H1 (cell line): ENCODE measurements at regions not wholly inside any gene's neighbourhood (a gene's known extent, or its start where the extent isn't known, plus 50 kb on each side); places are given as distances from the start of the nearest gene placed in this dataset.

ENCODE experiments used
- CTCF ChIA-PET: fragments of 300-600 bp; sonication (Branson Sonifier 250); formaldehyde crosslinking; loops from one replicate; lab custom pipeline; 2021; ENCODE audit not compliant: partially characterized antibody; lab: Charles Lee
- POLR2A ChIA-PET: fragments of 300-600 bp; sonication (Branson Sonifier 250); formaldehyde crosslinking; loops from one replicate; lab custom pipeline; 2021; ENCODE audit warnings: inconsistent platforms; ENCODE audit not compliant: partially characterized antibody; lab: Charles Lee
- DNase-seq, 2 experiments: peaks; one replicate each; pipeline versions ENCODE4 v3.0.0 to v3.0.0-alpha.2; 2010 to 2022; ENCODE audit warnings: low spot score in 2 of 2, low read depth in 1 of 2, mixed read lengths in 1 of 2
- FAIRE-seq: peaks from 2 replicates; lab custom pipeline; 2011; peaks lifted over from hg19 to GRCh38; lab: Jason Lieb, UNC
- H2AFZ ChIP-seq: 2 replicates; pipeline ENCODE4 v1.8.1; 2012; ENCODE audit warnings: low read length, inconsistent platforms
- H2AK5ac ChIP-seq: 2 replicates; pipeline ENCODE4 v1.6.1; 2013; ENCODE audit warnings: low read depth, low read length
- H2BK120ac ChIP-seq: replicated peaks from 2 replicates; pipeline ENCODE3; 2013; ENCODE audit warnings: low read depth, low read length, inconsistent platforms
- H2BK12ac ChIP-seq: 2 replicates; pipeline ENCODE4 v1.6.1; 2013; ENCODE audit warnings: low read depth, low read length
- H2BK15ac ChIP-seq: 2 replicates; pipeline ENCODE4 v1.6.1; 2013; ENCODE audit warnings: low read length
- H2BK20ac ChIP-seq: 2 replicates; pipeline ENCODE4 v1.6.1; 2013; ENCODE audit warnings: low read length
- H2BK5ac ChIP-seq: 2 replicates; pipeline ENCODE4 v1.6.1; 2013; ENCODE audit warnings: low read depth, low read length
- H3K14ac ChIP-seq: 2 replicates; pipeline ENCODE4 v1.6.1; 2013; ENCODE audit warnings: inconsistent platforms; ENCODE audit not compliant: insufficient read length
- H3K18ac ChIP-seq: 2 replicates; pipeline ENCODE4 v1.6.1; 2013; ENCODE audit warnings: low read length; ENCODE audit errors: extremely low read depth
- H3K23ac ChIP-seq: 2 replicates; pipeline ENCODE4 v1.6.1; 2013; ENCODE audit warnings: inconsistent platforms; ENCODE audit not compliant: insufficient read length
- H3K23me2 ChIP-seq: 2 replicates; pipeline ENCODE4 v1.6.1; 2013; ENCODE audit warnings: low read depth, low read length
- H3K27ac ChIP-seq: 2 replicates; pipeline ENCODE4 v1.6.1; 2011; ENCODE audit warnings: low read depth, low read length, inconsistent platforms
- H3K27me3 ChIP-seq, 4 experiments: replicated peaks in 1 of 4; 1 replicate in 1 of 4; 2 replicates in 3 of 4; pipeline versions ENCODE4 v1.6.1 to v1.8.1; 2011 to 2013; ENCODE audit warnings: low read length in 3 of 4, mild to moderate bottlenecking in 3 of 4, inconsistent platforms in 2 of 4, mixed read lengths in 2 of 4, moderate library complexity in 1 of 4; ENCODE audit not compliant: control insufficient read depth in 3 of 4, insufficient read depth in 3 of 4; ENCODE audit errors: extremely low read depth in 1 of 4
- H3K36me3 ChIP-seq, 4 experiments: 2 replicates each; pipeline versions ENCODE4 v1.6.1 to v1.8.1; 2011 to 2013; ENCODE audit warnings: mild to moderate bottlenecking in 4 of 4, low read length in 3 of 4, moderate library complexity in 2 of 4, control low read depth in 1 of 4, inconsistent platforms in 1 of 4; ENCODE audit not compliant: insufficient read depth in 4 of 4, control insufficient read depth in 2 of 4
- H3K4ac ChIP-seq: replicated peaks from 2 replicates; pipeline ENCODE3; 2013; ENCODE audit warnings: low read length, low read depth, mixed read lengths, inconsistent platforms; ENCODE audit not compliant: insufficient read length
- H3K4me1 ChIP-seq, 4 experiments: replicated peaks in 1 of 4; 1 replicate in 1 of 4; 2 replicates in 3 of 4; pipeline versions ENCODE4 v1.6.1 to v1.8.1; 2011 to 2013; ENCODE audit warnings: low read length in 3 of 4, inconsistent platforms in 2 of 4, mixed read lengths in 1 of 4; ENCODE audit not compliant: insufficient read depth in 4 of 4, control insufficient read depth in 3 of 4
- H3K4me2 ChIP-seq, 2 experiments: 2 replicates each; pipeline versions ENCODE4 v1.6.1 to v1.8.1; 2011 to 2013; ENCODE audit warnings: low read depth in 2 of 2, low read length in 2 of 2, control low read depth in 1 of 2, inconsistent platforms in 1 of 2, mild to moderate bottlenecking in 1 of 2; ENCODE audit not compliant: insufficient read depth in 1 of 2
- H3K4me3 ChIP-seq, 4 experiments: fragments of 200-600, 300-600 bp in 1 of 4; sonication (generic), shearing (Covaris generic), sonication (Bioruptor Twin) in 1 of 4; 2 replicates each; pipeline versions ENCODE4 v1.5.1 to v1.8.1; 2011 to 2016; ENCODE audit warnings: low read length in 4 of 4, low read depth in 3 of 4, control low read depth in 2 of 4, inconsistent platforms in 2 of 4, mild to moderate bottlenecking in 2 of 4, mixed read lengths in 1 of 4, moderate library complexity in 1 of 4; ENCODE audit not compliant: insufficient read depth in 2 of 4; ENCODE audit errors: extremely low read depth in 1 of 4
- H3K56ac ChIP-seq: replicated peaks from 2 replicates; pipeline ENCODE3; 2013; ENCODE audit warnings: low read depth, mild to moderate bottlenecking, mixed read lengths, low read length, inconsistent platforms; ENCODE audit not compliant: insufficient read length
- H3K79me1 ChIP-seq: 2 replicates; pipeline ENCODE4 v1.6.1; 2013; ENCODE audit warnings: low read depth, low read length, control low read depth
- H3K79me2 ChIP-seq, 2 experiments: 2 replicates each; pipeline versions ENCODE4 v1.6.1 to v1.8.1; 2012 to 2013; ENCODE audit warnings: low read length in 2 of 2, mild to moderate bottlenecking in 2 of 2, inconsistent platforms in 1 of 2; ENCODE audit not compliant: insufficient read depth in 2 of 2, control insufficient read depth in 1 of 2
- H3K9ac ChIP-seq, 4 experiments: replicated peaks in 1 of 4; 1 replicate in 1 of 4; 2 replicates in 3 of 4; pipeline versions ENCODE4 v1.6.1 to v1.8.1; 2011 to 2013; ENCODE audit warnings: low read depth in 3 of 4, low read length in 3 of 4, control low read depth in 2 of 4, mild to moderate bottlenecking in 2 of 4, moderate library complexity in 2 of 4, inconsistent platforms in 1 of 4; ENCODE audit errors: extremely low read depth in 1 of 4
- H3K9me3 ChIP-seq, 2 experiments: 2 replicates each; pipeline versions ENCODE4 v1.6.1 to v1.8.1; 2012 to 2013; ENCODE audit warnings: mild to moderate bottlenecking in 2 of 2, moderate library complexity in 2 of 2, control low read depth in 1 of 2, inconsistent platforms in 1 of 2, low read depth in 1 of 2, low read length in 1 of 2, mixed read lengths in 1 of 2; ENCODE audit not compliant: insufficient read depth in 2 of 2
- H4K20me1 ChIP-seq, 2 experiments: replicated peaks in 1 of 2; 2 replicates each; pipeline versions ENCODE3 to v1.8.1; 2011 to 2013; ENCODE audit warnings: inconsistent platforms in 2 of 2, low read length in 2 of 2, mild to moderate bottlenecking in 1 of 2; ENCODE audit not compliant: insufficient read depth in 2 of 2, control insufficient read depth in 1 of 2
- H4K5ac ChIP-seq: 2 replicates; pipeline ENCODE4 v1.6.1; 2013; ENCODE audit warnings: low read length, low read depth, mixed read lengths, inconsistent platforms; ENCODE audit not compliant: insufficient read length
- H4K8ac ChIP-seq: 2 replicates; pipeline ENCODE4 v1.8.0; 2013; ENCODE audit warnings: mild to moderate bottlenecking, moderate library complexity, low read length, inconsistent platforms; ENCODE audit not compliant: insufficient read depth; ENCODE audit errors: extremely low read depth
- H4K91ac ChIP-seq: replicated peaks from 2 replicates; pipeline ENCODE3; 2013; ENCODE audit warnings: low read length, mixed read lengths, inconsistent platforms; ENCODE audit not compliant: insufficient read length
- EGR1 ChIP-seq: IDR thresholded peaks from 2 replicates; pipeline ENCODE4 v1.6.1; 2011; ENCODE audit warnings: low read depth, low read length, borderline replicate concordance
- SP1 ChIP-seq: IDR thresholded peaks from 2 replicates; pipeline ENCODE4 v1.6.1; 2011; ENCODE audit warnings: low read depth, low read length
- TEAD4 ChIP-seq: IDR thresholded peaks from 2 replicates; pipeline ENCODE4 v1.6.1; 2012; ENCODE audit warnings: low read depth, low read length, inconsistent platforms, mixed read lengths
- ZNF274 ChIP-seq: IDR thresholded peaks from 2 replicates; pipeline ENCODE4 v1.7.0; 2012; ENCODE audit warnings: low read length, borderline replicate concordance; ENCODE audit errors: extremely low read depth
- WGBS, 2 experiments: shearing (Covaris generic) in 1 of 2; methylation state at CpG; one replicate each; pipeline versions ENCODE4 v1.1.6 to v1.1.7; 2013 to 2015; ENCODE audit warnings: low lambda C conversion rate in 2 of 2, mixed read lengths in 2 of 2, inconsistent platforms in 1 of 2, low coverage in 1 of 2, missing lambda C conversion rate in 1 of 2; ENCODE audit not compliant: insufficient replicate concordance in 2 of 2, insufficient coverage in 1 of 2, insufficient read length in 1 of 2; ENCODE audit errors: extremely low coverage in 1 of 2, missing lambda C conversion rate in 1 of 2; 5-methylcytosine and 5-hydroxymethylcytosine counted together
- TF ChIP-seq, protein P1 (sequence below), 3 experiments: IDR thresholded peaks; 1 replicate in 2 of 3; 2 replicates in 1 of 3; pipeline versions ENCODE4 v1.5.1 to v1.6.1; 2011; ENCODE audit warnings: low read length in 3 of 3, mild to moderate bottlenecking in 3 of 3, inconsistent platforms in 2 of 3, low read depth in 1 of 3, moderate library complexity in 1 of 3; ENCODE audit not compliant: insufficient read depth in 1 of 3; ENCODE audit errors: control extremely low read depth in 1 of 3

DNA sequence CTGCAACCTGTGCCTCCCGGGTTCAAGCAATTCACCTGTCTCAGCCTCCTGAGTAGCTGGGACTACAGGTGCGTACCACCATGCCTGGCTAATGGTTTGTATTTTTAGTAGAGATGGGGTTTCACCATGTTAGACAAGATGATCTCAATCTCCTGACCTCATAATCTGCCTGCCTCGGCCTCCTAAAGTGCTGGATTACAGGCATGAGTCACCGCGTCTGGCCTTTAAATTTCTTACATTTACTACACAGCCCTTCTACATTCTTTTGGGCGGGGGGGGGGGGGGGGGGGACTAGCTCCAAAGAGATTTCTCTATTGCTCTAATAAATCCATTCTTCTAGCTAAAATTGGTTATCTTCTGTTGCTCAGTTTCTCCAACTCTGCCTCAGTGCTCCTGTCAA, 964.9 kb upstream of the ACVR2A start:
- Histone ChIP-seq H3K79me1 (no peaks in the 10 kb centered on the region), H2BK20ac (no peak overlapping the region), H3K4me2 (no peak overlapping the region), H3K14ac (no peak overlapping the region), H3K23ac (no peak overlapping the region), H4K5ac (no peak overlapping the region), H3K23me2 (no peaks in the 10 kb centered on the region), H3K4me3 (no peak overlapping the region), H2BK5ac (no peak overlapping the region), H2BK15ac (no peak overlapping the region), H4K20me1 (no peaks in the 10 kb centered on the region), H3K27me3 (no peaks in the 10 kb centered on the region), H2AFZ (no peak overlapping the region), H3K9ac (no peak overlapping the region), H3K4me1 (no peaks in the 10 kb centered on the region), H3K9me3 (peaks cover 0 to 3% of the 10 kb centered on the region in 2 experiments; a peak in 1 of 4 replicates), H3K56ac (no peak overlapping the region), H2AK5ac (no peak overlapping the region), H3K27ac (no peak overlapping the region), H4K8ac (no peak overlapping the region), H4K91ac (no peak overlapping the region), H3K18ac (no peak overlapping the region), H3K79me2 (no peaks in the 10 kb centered on the region), H2BK12ac (no peak overlapping the region), H3K36me3 (no peaks in the 10 kb centered on the region), H2BK120ac (no peak overlapping the region), H3K4ac (no peak overlapping the region)
- DNase-seq, result no peak
- no peak for FAIRE-seq
- WGBS, 2 experiments, result 97% methylated on average over 5 of the region's 6 CpGs; no CpG with 5 or more reads in 1 of the 2 experiments
- POLR2A ChIA-PET, result no interaction called here
- CTCF ChIA-PET, result no interaction called here
- TF ChIP-seq TEAD4 (no peak), ZNF274 (no peak), EGR1 (no peak), SP1 (no peak)
- TF ChIP-seq, protein P1, sequence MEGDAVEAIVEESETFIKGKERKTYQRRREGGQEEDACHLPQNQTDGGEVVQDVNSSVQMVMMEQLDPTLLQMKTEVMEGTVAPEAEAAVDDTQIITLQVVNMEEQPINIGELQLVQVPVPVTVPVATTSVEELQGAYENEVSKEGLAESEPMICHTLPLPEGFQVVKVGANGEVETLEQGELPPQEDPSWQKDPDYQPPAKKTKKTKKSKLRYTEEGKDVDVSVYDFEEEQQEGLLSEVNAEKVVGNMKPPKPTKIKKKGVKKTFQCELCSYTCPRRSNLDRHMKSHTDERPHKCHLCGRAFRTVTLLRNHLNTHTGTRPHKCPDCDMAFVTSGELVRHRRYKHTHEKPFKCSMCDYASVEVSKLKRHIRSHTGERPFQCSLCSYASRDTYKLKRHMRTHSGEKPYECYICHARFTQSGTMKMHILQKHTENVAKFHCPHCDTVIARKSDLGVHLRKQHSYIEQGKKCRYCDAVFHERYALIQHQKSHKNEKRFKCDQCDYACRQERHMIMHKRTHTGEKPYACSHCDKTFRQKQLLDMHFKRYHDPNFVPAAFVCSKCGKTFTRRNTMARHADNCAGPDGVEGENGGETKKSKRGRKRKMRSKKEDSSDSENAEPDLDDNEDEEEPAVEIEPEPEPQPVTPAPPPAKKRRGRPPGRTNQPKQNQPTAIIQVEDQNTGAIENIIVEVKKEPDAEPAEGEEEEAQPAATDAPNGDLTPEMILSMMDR (IDR thresholded peaks at IDR 0.05; ENCODE audit: control extremely low read depth in 1 of 3, insufficient read depth in 1 of 3, low read depth in 1 of 3, low read length in 3 of 3), result no peak
